Panc1 (cell line): ENCODE measurements at regions not wholly inside any gene's neighbourhood (a gene's known extent, or its start where the extent isn't known, plus 50 kb on each side); places are given as distances from the start of the nearest gene placed in this dataset.

ENCODE experiments used
- CTCF ChIP-seq: fragments of 450-650 bp; IDR thresholded peaks from 2 replicates; pipeline ENCODE4 v1.5.1; 2017; ENCODE audit warnings: mild to moderate bottlenecking
- POLR2AphosphoS5 ChIP-seq: IDR thresholded peaks from 2 replicates; pipeline ENCODE4 v1.6.1; 2012; ENCODE audit warnings: mild to moderate bottlenecking, low read depth, low read length, moderate library complexity
- REST ChIP-seq, 2 experiments: IDR thresholded peaks; 2 replicates each; pipeline ENCODE4 v1.6.1; 2011 to 2012; ENCODE audit warnings: low read depth in 2 of 2, control low read depth in 1 of 2, low read length in 1 of 2, mild to moderate bottlenecking in 1 of 2, moderate library complexity in 1 of 2; ENCODE audit not compliant: insufficient read depth in 1 of 2
- SIN3A ChIP-seq: IDR thresholded peaks from 2 replicates; pipeline ENCODE4 v1.6.1; 2012; ENCODE audit warnings: low read depth, mild to moderate bottlenecking, low read length, moderate library complexity, borderline replicate concordance; ENCODE audit not compliant: insufficient read depth

- TF ChIP-seq POLR2AphosphoS5 (no peak), CTCF (no peak), REST (IDR thresholded peaks at IDR 0.05; ENCODE audit: insufficient read depth in 1 of 2, low read depth in 2 of 2, low read length in 1 of 2) (no peak), SIN3A (no peak)
Measured at GRCh38 chr6:118740372-118740771, 89.0 kb upstream of the CEP85L start.
